GM23248 (cell line): ENCODE measurements at regions not wholly inside any gene's neighbourhood (a gene's known extent, or its start where the extent isn't known, plus 50 kb on each side); places are given as distances from the start of the nearest gene placed in this dataset.
A peak's percentile ranks its signal among the peaks of the same experiment; 100 is the strongest.

Source experiments
- DNase-seq: peaks from one replicate; pipeline ENCODE4 v3.0.0-alpha.2; 2015
- H2AFZ ChIP-seq: fragments of 200-600 bp; sonication (generic); 2 replicates; pipeline ENCODE4 v1.6.1; 2016; ENCODE audit warnings: antibody characterized with exemption
- H3F3A ChIP-seq: fragments of 200-600 bp; sonication (generic); 2 replicates; pipeline ENCODE4 v1.6.1; 2016; ENCODE audit warnings: mild to moderate bottlenecking, antibody characterized with exemption, mixed run types; ENCODE audit not compliant: insufficient read depth
- H3K27ac ChIP-seq: fragments of 200-600 bp; sonication (generic); 2 replicates; pipeline ENCODE4 v1.5.1; 2016; ENCODE audit warnings: mild to moderate bottlenecking
- H3K27me3 ChIP-seq: fragments of 200-600 bp; sonication (generic); replicated peaks from 2 replicates; pipeline ENCODE4 v1.6.1; 2016; ENCODE audit warnings: mild to moderate bottlenecking; ENCODE audit not compliant: insufficient read depth
- H3K36me3 ChIP-seq: fragments of 200-600 bp; sonication (generic); 2 replicates; pipeline ENCODE4 v1.6.1; 2016; ENCODE audit warnings: low read depth, mild to moderate bottlenecking
- H3K4me1 ChIP-seq: fragments of 200-600 bp; sonication (generic); 2 replicates; pipeline ENCODE4 v1.6.1; 2016; ENCODE audit warnings: mild to moderate bottlenecking; ENCODE audit not compliant: insufficient read depth
- H3K4me2 ChIP-seq: fragments of 200-600 bp; sonication (generic); one replicate; pipeline ENCODE4 v1.6.1; 2016; ENCODE audit warnings: mild to moderate bottlenecking; ENCODE audit not compliant: unreplicated experiment
- H3K4me3 ChIP-seq: fragments of 200-600 bp; sonication (generic); 2 replicates; pipeline ENCODE4 v1.5.1; 2016; ENCODE audit warnings: mild to moderate bottlenecking
- H3K79me2 ChIP-seq: fragments of 200-600 bp; sonication (generic); 2 replicates; pipeline ENCODE4 v1.6.1; 2016; ENCODE audit warnings: mild to moderate bottlenecking; ENCODE audit not compliant: insufficient read depth
- H3K9ac ChIP-seq: fragments of 200-600 bp; sonication (generic); 2 replicates; pipeline ENCODE4 v1.6.1; 2016; ENCODE audit warnings: mild to moderate bottlenecking
- H3K9me2 ChIP-seq: fragments of 200-600 bp; sonication (generic); 2 replicates; pipeline ENCODE4 v1.6.1; 2016; ENCODE audit warnings: mixed run types, mild to moderate bottlenecking, moderate library complexity; ENCODE audit not compliant: insufficient read depth
- H3K9me3 ChIP-seq: fragments of 200-600 bp; sonication (generic); one replicate; pipeline ENCODE4 v1.6.1; 2017; ENCODE audit warnings: low read depth
- H4K20me1 ChIP-seq: fragments of 200-600 bp; sonication (generic); 2 replicates; pipeline ENCODE4 v1.6.0; 2016; ENCODE audit not compliant: insufficient read depth
- EZH2 ChIP-seq: fragments of 200-600 bp; sonication (generic); IDR thresholded peaks from 2 replicates; pipeline ENCODE4 v1.6.1; 2018; ENCODE audit warnings: antibody characterized with exemption, mild to moderate bottlenecking; ENCODE audit not compliant: insufficient read depth, poor library complexity, severe bottlenecking
- EZH2phosphoT487 ChIP-seq: fragments of 200-600 bp; sonication (generic); IDR thresholded peaks from 2 replicates; pipeline ENCODE4 v1.6.1; 2018; ENCODE audit warnings: antibody characterized with exemption, moderate library complexity, mild to moderate bottlenecking, low read depth; ENCODE audit not compliant: insufficient read depth
- WGBS, 2 experiments: methylation state at CpG; one replicate each; pipeline ENCODE4 v1.1.6; 2015 to 2017; ENCODE audit warnings: low lambda C conversion rate in 2 of 2, low coverage in 1 of 2; ENCODE audit errors: missing lambda C conversion rate in 2 of 2; 5-methylcytosine and 5-hydroxymethylcytosine counted together
- in situ Hi-C: fragments of 300-500 bp; cut with MboI; formaldehyde crosslinking; loops from 2 replicates; pipeline ENCODE4 v1.15.0; 2020

DNA sequence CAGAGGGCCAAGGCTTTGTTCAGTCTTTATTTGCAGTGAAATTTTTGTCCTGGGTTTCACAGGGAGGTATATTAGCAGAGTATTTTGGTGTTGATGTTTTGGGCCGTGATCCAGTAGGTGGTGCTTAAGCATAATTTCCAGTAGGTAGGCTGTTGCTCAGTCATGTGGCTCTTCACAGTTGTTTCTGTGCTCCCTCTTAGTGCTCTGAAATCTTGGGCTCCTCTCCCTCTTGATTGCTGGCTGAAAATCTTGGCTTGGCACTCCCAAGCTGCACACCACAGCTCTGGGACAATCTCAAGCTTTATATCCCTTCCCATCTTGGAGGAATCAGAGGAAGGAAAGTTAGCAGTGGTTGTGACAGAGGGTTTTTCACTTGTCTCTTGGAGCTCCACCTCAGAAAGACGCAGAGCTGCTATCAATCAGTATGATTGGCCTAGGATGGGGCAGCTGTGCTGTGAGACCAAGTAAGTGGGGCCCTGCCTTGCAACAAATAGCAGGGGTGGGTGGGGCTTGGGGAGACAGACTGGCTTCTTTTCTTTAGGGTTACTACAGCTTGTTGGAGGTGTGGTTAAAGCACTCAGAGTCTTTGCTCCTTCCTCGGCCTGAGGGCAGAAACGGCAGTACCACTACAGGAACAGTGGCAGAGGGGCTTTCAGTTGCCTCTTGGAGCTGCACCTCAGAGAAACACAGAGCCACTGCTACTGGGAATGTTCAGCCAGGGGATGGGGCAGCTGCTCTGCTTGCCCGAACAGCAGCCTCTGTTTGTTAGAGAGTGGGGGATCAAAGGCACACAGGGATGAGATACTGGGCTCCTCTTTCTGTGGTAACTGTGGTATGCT lies 627.0 kb downstream of the SI start:
- peak overlapping the region; percentile 70 for H3K27ac ChIP-seq
- H3K4me3 ChIP-seq, result peak overlapping the region; percentile 44
- H3K36me3 ChIP-seq, result no peaks in the 10 kb centered on the region
- no peaks in the 10 kb centered on the region for H4K20me1 ChIP-seq
- DNase-seq, result peak; percentile 31
- WGBS, 2 experiments, result 2 to 13% methylated on average over 5 of the region's 5 CpGs
- H3K4me2 ChIP-seq, result peak overlapping the region; percentile 41
- H3F3A ChIP-seq, result 0 out of 2 replicates have a peak, but pooled peaks cover 6% of the 10 kb centered on the region
- H3K4me1 ChIP-seq, result peaks cover 8% of the 10 kb centered on the region; the same call in 1 of the 2 replicates
- no peaks in the 10 kb centered on the region for H3K9me3 ChIP-seq
- peak overlapping the region; percentile 47 for H3K9ac ChIP-seq
- TF ChIP-seq EZH2 (no peak), EZH2phosphoT487 (no peak)
- in situ Hi-C loops, result no loop called here
- H3K9me2 ChIP-seq, result no peaks in the 10 kb centered on the region
- peak overlapping the region; percentile 60 for H2AFZ ChIP-seq
- H3K79me2 ChIP-seq, result no peaks in the 10 kb centered on the region
- H3K27me3 ChIP-seq, result no peaks in the 10 kb centered on the region

DNA sequence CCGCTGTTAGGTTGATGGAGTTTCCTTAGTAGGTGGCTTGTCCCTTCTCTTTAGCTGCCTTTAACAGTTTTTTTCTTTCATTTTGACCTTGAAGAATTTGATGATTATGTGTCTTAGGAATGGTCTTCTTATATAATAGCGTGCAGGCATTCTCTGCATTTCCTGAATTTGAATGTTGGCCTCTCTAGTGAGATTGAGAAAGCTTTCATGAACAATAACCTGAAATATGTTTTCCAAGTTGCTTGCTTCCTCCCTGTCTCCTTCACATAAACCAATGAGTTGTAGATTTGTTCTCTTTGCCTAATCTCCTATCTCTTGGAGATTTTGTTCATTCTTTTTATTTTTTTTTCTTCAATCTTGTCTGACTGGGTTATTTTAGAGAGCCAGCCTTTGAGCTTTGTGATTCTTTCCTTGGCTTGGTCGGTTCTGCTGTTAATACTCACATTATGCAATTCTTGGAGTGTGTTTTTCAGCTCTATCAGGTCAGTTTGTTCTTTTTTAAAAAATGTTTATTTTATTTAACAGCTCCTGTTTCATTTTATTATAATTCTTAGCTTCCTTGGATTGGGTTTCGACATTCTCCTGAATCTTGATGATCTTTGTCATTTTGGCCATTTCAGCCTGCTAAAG lies 627.9 kb downstream of the SI start:
- Histone ChIP-seq H3K36me3 (no peaks in the 10 kb centered on the region), H3K79me2 (no peaks in the 10 kb centered on the region), H3K27me3 (no peaks in the 10 kb centered on the region), H3F3A (0 out of 2 replicates have a peak, but pooled peaks cover 6% of the 10 kb centered on the region), H2AFZ (peak overlapping the region; percentile 48), H3K4me1 (peaks cover 8% of the 10 kb centered on the region; the same call in 1 of the 2 replicates), H4K20me1 (no peaks in the 10 kb centered on the region), H3K4me3 (peak overlapping the region; percentile 36; the same call in 1 of the 2 replicates), H3K4me2 (peak overlapping the region; percentile 41), H3K9me3 (no peaks in the 10 kb centered on the region), H3K9me2 (no peaks in the 10 kb centered on the region), H3K27ac (peak overlapping the region; percentile 70), H3K9ac (peak overlapping the region; percentile 47)
- TF ChIP-seq EZH2phosphoT487 (no peak), EZH2 (no peak)
- DNase-seq, result peak; percentile 51
- in situ Hi-C loops, result no loop called here
- 19 to 32% methylated on average over 4 of the region's 4 CpGs for WGBS, 2 experiments

DNA sequence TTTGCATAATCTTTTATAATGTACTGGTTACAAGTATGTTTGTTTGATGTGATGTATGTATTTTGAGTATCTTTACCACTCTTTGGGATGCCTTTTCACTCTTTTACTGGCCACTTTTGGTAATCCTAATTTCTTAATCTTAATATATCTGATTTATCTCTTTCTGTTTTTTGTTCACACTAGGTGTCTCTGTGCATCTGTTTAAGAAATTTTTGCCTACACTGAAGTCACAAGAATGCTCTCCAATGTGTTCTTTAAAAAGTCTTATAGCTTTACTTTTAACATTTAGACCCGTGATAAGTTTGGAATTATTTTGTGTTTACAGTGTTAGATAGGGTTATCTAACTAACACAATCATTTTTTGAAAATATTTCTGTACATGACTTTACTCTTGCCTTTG lies 659.1 kb downstream of the SI start:
- WGBS, 2 experiments, result 20 to 24% methylated on average over 1 of the region's 1 CpG
- no peak for DNase-seq

DNA sequence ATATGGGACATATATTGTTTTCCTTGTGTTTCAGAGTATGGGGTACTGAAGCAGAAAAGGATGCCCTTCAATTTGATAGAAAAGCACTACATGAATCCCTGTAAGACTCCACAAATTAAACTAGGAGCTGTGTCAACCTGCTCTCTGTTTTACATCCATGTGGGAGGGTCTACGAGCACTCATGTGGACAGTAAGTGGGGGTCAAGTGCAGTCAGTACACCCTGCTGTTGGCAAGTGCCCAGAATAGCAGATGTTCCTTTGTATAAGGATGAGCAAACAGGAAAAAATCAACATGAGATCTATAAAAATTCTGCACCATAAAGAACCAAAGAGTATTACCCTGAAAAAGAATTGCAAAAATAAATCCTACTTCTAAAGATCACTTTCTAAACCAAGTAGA lies 659.9 kb downstream of the SI start:
- Histone ChIP-seq H3K27ac (no peak overlapping the region), H3K4me2 (no peak overlapping the region), H3K9ac (no peak overlapping the region), H3K9me2 (no peaks in the 10 kb centered on the region), H3K4me1 (no peaks in the 10 kb centered on the region), H4K20me1 (no peaks in the 10 kb centered on the region), H3K79me2 (no peaks in the 10 kb centered on the region), H3F3A (no peaks in the 10 kb centered on the region), H3K27me3 (no peaks in the 10 kb centered on the region), H2AFZ (no peak overlapping the region), H3K9me3 (no peaks in the 10 kb centered on the region), H3K4me3 (no peak overlapping the region), H3K36me3 (no peaks in the 10 kb centered on the region)
- in situ Hi-C loops, result no loop called here
- whole genome bisulfite sequencing, 2 experiments, result 21 to 27% methylated on average over 1 of the region's 1 CpG
- no peak for DNase-seq
- TF ChIP-seq EZH2, result no peak

More for the DNA sequence above, 659.1 kb downstream of the SI start:
- H3K9me2 ChIP-seq, result no peaks in the 10 kb centered on the region
- no peak overlapping the region for H2AFZ ChIP-seq
- in situ Hi-C loops, result no loop called here
- H4K20me1 ChIP-seq, result no peaks in the 10 kb centered on the region
- no peak for TF ChIP-seq EZH2
- no peaks in the 10 kb centered on the region for H3K36me3 ChIP-seq
- H3F3A ChIP-seq, result no peaks in the 10 kb centered on the region
- no peaks in the 10 kb centered on the region for H3K27me3 ChIP-seq
- no peaks in the 10 kb centered on the region for H3K9me3 ChIP-seq
- no peaks in the 10 kb centered on the region for H3K79me2 ChIP-seq
- H3K4me2 ChIP-seq, result no peak overlapping the region
- H3K27ac ChIP-seq, result no peak overlapping the region
- no peak overlapping the region for H3K9ac ChIP-seq
- no peaks in the 10 kb centered on the region for H3K4me1 ChIP-seq
- no peak overlapping the region for H3K4me3 ChIP-seq
